ENCODE measurements at regions not wholly inside any gene's neighbourhood (a gene's known extent, or its start where the extent isn't known, plus 50 kb on each side); places are given as distances from the start of the nearest gene placed in this dataset.

GRCh38 chr11:109553284-109553683 is 131.3 kb downstream of the C11orf87 start:
- TF ChIP-seq ZNF792 (CRISPR knock-in tag; IDR thresholded peaks at IDR 0.05) (no peak), ZFP1 (CRISPR knock-in tag; IDR thresholded peaks at IDR 0.05) (no peak), ARNTL (CRISPR knock-in tag; IDR thresholded peaks at IDR 0.05) (no peak), HMG20B (CRISPR knock-in tag; conservative IDR thresholded peaks at IDR 0.05) (no peak), ZNF343 (CRISPR knock-in tag; IDR thresholded peaks at IDR 0.05) (no peak), BRCA1 (CRISPR knock-in tag; IDR thresholded peaks at IDR 0.05) (no peak)

Measured in HepG2 (cell line).